Activated CD4-positive, alpha-beta memory T cell treated with anti-CD3 and anti-CD28 coated beads for 36 hours (primary cell): ENCODE measurements at regions not wholly inside any gene's neighbourhood (a gene's known extent, or its start where the extent isn't known, plus 50 kb on each side); places are given as distances from the start of the nearest gene placed in this dataset.

Source experiments
- CTCF ChIA-PET: fragments of 350-600 bp; sonication (Branson Sonifier 250); formaldehyde crosslinking; loops from one replicate; lab custom pipeline; 2021; ENCODE audit warnings: antibody characterized with exemption, inconsistent platforms; lab: Charles Lee
- POLR2A ChIA-PET: fragments of 350-600 bp; sonication (Branson Sonifier 250); formaldehyde crosslinking; loops from one replicate; lab custom pipeline; 2021; ENCODE audit warnings: antibody characterized with exemption; lab: Charles Lee
- DNase-seq: peaks from one replicate; pipeline ENCODE4 v3.0.0-alpha.2; 2020
- H3K27ac Mint-ChIP-seq: one replicate; pipeline ENCODE4 v1.8.0; 2021; ENCODE audit warnings: mixed read lengths
- H3K27me3 Mint-ChIP-seq: one replicate; pipeline ENCODE4 v1.8.0; 2021; ENCODE audit warnings: mixed read lengths
- H3K36me3 Mint-ChIP-seq: one replicate; pipeline ENCODE4 v1.8.0; 2021; ENCODE audit warnings: mixed read lengths
- H3K4me1 Mint-ChIP-seq: one replicate; pipeline ENCODE4 v1.8.0; 2021; ENCODE audit warnings: low read depth, mixed read lengths
- H3K4me3 Mint-ChIP-seq: one replicate; pipeline ENCODE4 v1.8.0; 2021; ENCODE audit warnings: mild to moderate bottlenecking, mixed read lengths
- H3K9me3 Mint-ChIP-seq: one replicate; pipeline ENCODE4 v1.8.0; 2021; ENCODE audit warnings: mixed read lengths
- intact Hi-C: fragments of 100-400 bp; cut with micrococcal nuclease; formaldehyde crosslinking; loops from one replicate; pipeline ENCODE4 v1.15.1; 2023

DNA sequence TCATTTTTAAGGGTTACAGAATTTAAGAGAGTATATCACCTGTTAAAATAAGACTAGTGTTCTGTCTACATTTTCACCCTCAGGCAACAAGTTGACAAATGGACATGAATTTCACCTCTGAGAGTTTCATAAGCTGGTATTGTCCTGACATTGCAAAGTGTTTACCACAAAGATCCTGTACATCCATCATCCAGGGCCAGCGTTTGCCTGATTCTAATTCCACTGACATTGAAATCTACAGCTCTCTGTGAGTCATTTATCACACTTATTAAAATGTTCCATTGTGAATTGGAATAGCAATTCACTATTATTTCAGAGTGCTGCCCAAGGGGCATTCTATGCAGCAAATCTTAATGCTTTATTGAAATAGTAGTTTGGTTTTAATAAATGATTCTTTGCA lies 1499.4 kb upstream of the PCDH7 start:
- ChIA-PET CTCF (no interaction called here), POLR2A (no interaction called here)
- Mint-ChIP-seq H3K27me3 (no peaks in the 10 kb centered on the region), H3K4me3 (no peak overlapping the region), H3K4me1 (no peaks in the 10 kb centered on the region), H3K36me3 (no peaks in the 10 kb centered on the region), H3K27ac (no peak overlapping the region), H3K9me3 (no peaks in the 10 kb centered on the region)
- intact Hi-C loops = no loop called here
- no peak for DNase-seq

DNA sequence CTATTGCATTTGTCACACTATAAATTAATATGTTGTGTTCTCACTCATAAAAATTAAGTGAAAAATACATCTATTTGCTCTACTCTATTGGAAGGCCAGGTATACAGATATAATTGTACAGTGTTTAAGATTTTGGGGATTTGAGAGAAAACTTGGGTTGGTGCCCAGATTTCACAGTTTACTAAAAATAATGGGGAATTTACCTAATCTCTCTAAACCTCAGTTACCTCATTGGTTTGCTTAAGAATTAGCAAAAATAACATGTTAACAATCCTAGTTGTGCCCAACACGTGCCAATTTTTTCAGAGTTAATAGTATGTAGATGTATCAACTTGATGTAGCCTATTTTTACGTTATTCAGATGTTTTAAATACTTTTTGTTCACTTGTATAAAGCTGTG lies 1495.3 kb upstream of the PCDH7 start:
- POLR2A ChIA-PET = no interaction called here

GRCh38 chr4:29240641-29241040 lies 1479.5 kb upstream of the PCDH7 start:
- intact Hi-C loops = no loop called here
- Mint-ChIP-seq H3K9me3 (peaks cover 17% of the 10 kb centered on the region), H3K27me3 (no peaks in the 10 kb centered on the region), H3K36me3 (no peaks in the 10 kb centered on the region), H3K27ac (no peak overlapping the region), H3K4me1 (no peaks in the 10 kb centered on the region), H3K4me3 (no peak overlapping the region)
- ChIA-PET CTCF (no interaction called here), POLR2A (no interaction called here)
- no peak for DNase-seq

More for the DNA sequence above, 1495.3 kb upstream of the PCDH7 start:
- Mint-ChIP-seq H3K9me3 (peaks cover 3% of the 10 kb centered on the region), H3K36me3 (no peaks in the 10 kb centered on the region), H3K27me3 (no peaks in the 10 kb centered on the region), H3K27ac (no peak overlapping the region), H3K4me1 (no peaks in the 10 kb centered on the region), H3K4me3 (no peak overlapping the region)
- intact Hi-C loops = no loop called here
- CTCF ChIA-PET = no interaction called here
- no peak for DNase-seq

DNA sequence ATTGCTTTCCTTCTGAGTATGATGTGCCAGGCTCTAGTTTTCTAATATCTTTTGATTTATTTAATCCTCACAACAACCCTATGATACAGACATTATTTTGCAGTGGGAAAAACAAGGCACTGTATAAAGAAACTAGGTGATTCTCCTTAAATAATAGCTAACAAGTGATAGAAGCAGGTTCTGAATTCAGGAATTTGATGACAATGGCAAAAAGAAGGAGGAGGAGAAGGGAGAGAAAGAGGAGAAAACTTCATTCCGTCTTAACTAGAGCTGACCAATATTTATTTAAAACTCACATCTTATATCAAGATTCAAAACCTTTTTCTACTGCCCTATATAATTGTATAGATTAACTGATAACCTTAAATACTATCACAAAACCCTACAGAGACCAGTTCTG lies 1477.1 kb upstream of the PCDH7 start:
- intact Hi-C loops = no loop called here
- DNase-seq = no peak
- Mint-ChIP-seq H3K27me3 (no peaks in the 10 kb centered on the region), H3K4me3 (no peak overlapping the region), H3K9me3 (peaks cover 14% of the 10 kb centered on the region), H3K27ac (no peak overlapping the region), H3K36me3 (no peaks in the 10 kb centered on the region), H3K4me1 (no peaks in the 10 kb centered on the region)
- ChIA-PET CTCF (no interaction called here), POLR2A (no interaction called here)

DNA sequence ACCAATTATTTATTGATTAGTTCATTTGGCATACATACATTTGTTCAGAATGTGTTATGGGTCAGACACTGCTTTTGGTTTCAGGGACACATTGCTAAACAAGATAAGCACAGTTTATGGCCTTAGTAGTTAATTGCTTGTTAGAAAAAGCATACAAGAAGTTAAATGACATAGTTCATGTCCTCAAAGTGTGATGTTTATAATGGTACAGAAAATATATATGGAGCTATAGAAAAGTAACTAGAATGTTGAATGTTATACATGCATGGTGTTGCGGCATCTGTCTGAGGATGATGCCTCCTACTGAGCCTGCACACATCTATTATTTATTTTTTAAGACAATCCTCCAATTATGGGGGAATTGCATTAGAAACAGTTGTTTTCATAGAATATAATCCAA lies 1476.3 kb upstream of the PCDH7 start:
- CTCF ChIA-PET = no interaction called here
- intact Hi-C loops = no loop called here
- Mint-ChIP-seq H3K27ac (no peak overlapping the region), H3K9me3 (peaks cover 13% of the 10 kb centered on the region), H3K36me3 (no peaks in the 10 kb centered on the region), H3K4me1 (no peaks in the 10 kb centered on the region), H3K4me3 (no peak overlapping the region), H3K27me3 (no peaks in the 10 kb centered on the region)
- POLR2A ChIA-PET = no interaction called here
- DNase-seq = no peak

GRCh38 chr4:29259556-29259955 lies 1460.6 kb upstream of the PCDH7 start:
- H3K36me3 Mint-ChIP-seq = no peaks in the 10 kb centered on the region
- intact Hi-C loops = no loop called here
- POLR2A ChIA-PET = no interaction called here
- CTCF ChIA-PET = no interaction called here
- peaks cover 13% of the 10 kb centered on the region for H3K9me3 Mint-ChIP-seq
- no peak overlapping the region for H3K4me3 Mint-ChIP-seq
- no peak overlapping the region for H3K27ac Mint-ChIP-seq
- H3K4me1 Mint-ChIP-seq = no peaks in the 10 kb centered on the region
- DNase-seq = no peak
- no peaks in the 10 kb centered on the region for H3K27me3 Mint-ChIP-seq

DNA sequence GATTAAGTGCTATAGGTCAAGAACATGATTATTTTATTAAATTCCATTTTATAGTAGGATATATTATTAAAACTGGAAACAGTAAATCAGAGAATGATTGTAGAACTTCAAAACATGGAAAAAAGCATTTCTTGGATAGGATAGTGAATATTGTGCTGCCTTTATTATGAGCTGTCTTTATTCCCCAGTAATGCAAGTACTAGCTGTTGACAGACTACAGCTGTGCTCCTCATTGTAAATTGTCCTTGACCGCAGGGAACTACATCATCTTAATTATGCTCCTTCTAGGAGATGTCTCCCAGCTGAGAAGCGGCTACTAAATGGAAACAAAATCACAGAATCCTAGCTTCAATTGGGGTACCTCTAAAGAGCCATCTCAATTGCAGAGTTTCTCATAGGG lies 1457.2 kb upstream of the PCDH7 start:
- POLR2A ChIA-PET = no interaction called here
- no peak for DNase-seq
- Mint-ChIP-seq H3K4me1 (no peaks in the 10 kb centered on the region), H3K36me3 (no peaks in the 10 kb centered on the region), H3K9me3 (peaks cover 11% of the 10 kb centered on the region), H3K27me3 (no peaks in the 10 kb centered on the region), H3K4me3 (no peak overlapping the region), H3K27ac (no peak overlapping the region)
- CTCF ChIA-PET = no interaction called here
- intact Hi-C loops = no loop called here

DNA sequence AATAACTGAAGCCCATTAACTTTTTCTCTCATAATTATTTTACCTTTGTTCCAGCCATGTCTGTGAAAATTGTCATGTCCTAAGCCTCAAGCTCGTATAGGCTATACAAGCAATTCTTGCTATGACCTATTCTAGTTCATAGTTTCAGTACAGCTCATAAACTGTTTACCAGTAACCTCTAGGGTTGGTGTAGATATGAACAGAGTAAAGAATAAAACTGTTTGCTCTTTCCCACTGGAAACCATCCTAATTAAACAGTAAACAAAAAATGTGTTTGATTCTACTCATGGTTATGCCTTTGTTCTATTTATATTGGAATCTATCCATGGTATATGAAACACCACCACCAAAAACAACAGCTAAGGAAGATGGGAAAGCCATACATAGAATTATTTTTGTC lies 1444.0 kb upstream of the PCDH7 start:
- Mint-ChIP-seq H3K36me3 (no peaks in the 10 kb centered on the region), H3K27ac (no peak overlapping the region), H3K9me3 (peaks cover 25% of the 10 kb centered on the region), H3K27me3 (no peaks in the 10 kb centered on the region), H3K4me1 (no peaks in the 10 kb centered on the region), H3K4me3 (no peak overlapping the region)
- CTCF ChIA-PET = no interaction called here
- POLR2A ChIA-PET = no interaction called here
- DNase-seq = no peak
- intact Hi-C loops = no loop called here

DNA sequence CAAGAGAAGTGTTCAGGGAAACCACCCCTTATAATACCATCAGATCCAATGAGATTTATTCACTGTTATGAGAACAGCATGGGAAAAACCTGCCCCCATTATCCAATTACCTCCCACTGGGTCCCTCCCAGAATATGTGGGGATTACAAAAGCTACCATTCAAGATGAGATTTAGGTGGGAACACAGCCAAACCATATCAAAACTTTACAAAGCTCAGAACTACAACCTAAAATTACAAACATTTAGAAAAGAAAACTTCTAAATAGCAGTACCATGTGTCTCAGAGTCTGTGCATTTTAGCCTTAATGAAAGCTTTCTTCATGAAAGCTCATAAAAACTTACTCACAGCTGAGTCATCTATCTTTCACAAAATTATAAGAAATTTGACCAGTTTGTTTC lies 1442.8 kb upstream of the PCDH7 start:
- H3K4me3 Mint-ChIP-seq = no peak overlapping the region
- no peaks in the 10 kb centered on the region for H3K36me3 Mint-ChIP-seq
- ChIA-PET CTCF (no interaction called here), POLR2A (no interaction called here)
- DNase-seq = no peak
- H3K27ac Mint-ChIP-seq = no peak overlapping the region
- no peaks in the 10 kb centered on the region for H3K4me1 Mint-ChIP-seq
- intact Hi-C loops = no loop called here
- peaks cover 22% of the 10 kb centered on the region for H3K9me3 Mint-ChIP-seq
- H3K27me3 Mint-ChIP-seq = no peaks in the 10 kb centered on the region

DNA sequence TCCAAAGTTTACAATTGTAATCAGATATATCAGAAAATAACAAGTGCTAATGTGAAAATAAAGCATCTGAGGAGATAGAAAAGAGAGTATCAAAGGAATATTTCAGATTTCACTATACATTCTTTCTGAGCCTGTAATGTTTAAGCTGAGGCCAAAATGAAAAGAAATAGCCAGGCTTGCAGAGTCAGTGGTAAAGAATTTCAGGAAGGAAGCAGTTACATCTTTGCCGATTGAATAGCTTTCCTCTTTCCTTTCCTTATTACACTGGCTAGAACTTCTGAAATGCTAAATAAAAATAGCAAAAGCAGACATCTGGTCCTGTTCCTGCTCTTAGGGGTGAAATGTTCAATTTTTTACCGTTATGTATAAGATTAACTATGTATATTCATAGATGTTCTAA lies 1441.6 kb upstream of the PCDH7 start:
- Mint-ChIP-seq H3K9me3 (peaks cover 19% of the 10 kb centered on the region), H3K36me3 (no peaks in the 10 kb centered on the region), H3K4me3 (no peak overlapping the region), H3K4me1 (no peaks in the 10 kb centered on the region), H3K27ac (no peak overlapping the region), H3K27me3 (no peaks in the 10 kb centered on the region)
- ChIA-PET POLR2A (no interaction called here), CTCF (no interaction called here)
- DNase-seq = no peak
- intact Hi-C loops = no loop called here

- POLR2A ChIA-PET = no interaction called here
- no peaks in the 10 kb centered on the region for H3K4me1 Mint-ChIP-seq
- H3K27me3 Mint-ChIP-seq = no peaks in the 10 kb centered on the region
- intact Hi-C loops = no loop called here
- H3K27ac Mint-ChIP-seq = no peak overlapping the region
- CTCF ChIA-PET = no interaction called here
- no peaks in the 10 kb centered on the region for H3K36me3 Mint-ChIP-seq
- no peak overlapping the region for H3K4me3 Mint-ChIP-seq
- H3K9me3 Mint-ChIP-seq = peaks cover 19% of the 10 kb centered on the region
- DNase-seq = no peak
These were observed 1431.1 kb upstream of the PCDH7 start for GRCh38 chr4:29289118-29289517.

DNA sequence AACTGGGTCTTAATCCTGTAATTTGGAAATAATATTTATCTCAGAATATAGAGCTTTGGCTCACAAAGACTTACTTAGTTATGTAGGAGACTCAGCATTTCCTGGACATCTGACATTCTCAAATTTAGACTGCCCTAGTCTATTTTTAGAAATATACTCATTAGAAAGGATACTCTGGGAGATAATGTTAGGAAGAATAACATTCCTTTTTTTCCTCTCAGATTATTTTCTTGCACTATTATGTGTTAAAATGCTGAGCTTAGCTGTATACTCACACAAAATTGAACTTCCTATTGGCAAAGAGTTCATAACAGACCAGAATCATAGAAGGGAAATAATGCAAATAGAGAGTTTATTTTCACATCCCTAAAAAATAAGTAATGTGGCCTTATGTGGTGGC lies 1424.9 kb upstream of the PCDH7 start:
- Mint-ChIP-seq H3K36me3 (no peaks in the 10 kb centered on the region), H3K27ac (no peak overlapping the region), H3K9me3 (peaks cover 20% of the 10 kb centered on the region), H3K4me3 (no peak overlapping the region), H3K4me1 (no peaks in the 10 kb centered on the region), H3K27me3 (no peaks in the 10 kb centered on the region)
- CTCF ChIA-PET = no interaction called here
- intact Hi-C loops = no loop called here
- POLR2A ChIA-PET = no interaction called here
- no peak for DNase-seq

DNA sequence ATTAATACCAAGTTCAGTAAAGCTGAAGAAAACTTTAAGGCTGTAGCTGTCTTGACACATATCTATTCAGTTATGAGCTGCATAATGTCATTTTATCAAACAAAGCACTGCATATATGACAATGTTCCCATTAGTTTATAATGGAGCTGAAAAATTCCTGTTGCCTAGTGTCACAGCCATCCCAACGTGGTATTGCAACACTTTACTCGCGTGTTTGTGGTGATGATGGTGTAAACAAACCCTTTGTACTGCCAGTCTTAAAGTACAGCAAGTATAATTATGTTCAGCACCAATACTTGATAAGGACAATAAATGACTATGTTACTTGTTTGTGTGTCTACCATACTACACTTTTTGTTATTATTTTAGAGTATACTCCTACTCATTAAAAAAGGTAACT lies 1415.6 kb upstream of the PCDH7 start:
- intact Hi-C loops = no loop called here

DNA sequence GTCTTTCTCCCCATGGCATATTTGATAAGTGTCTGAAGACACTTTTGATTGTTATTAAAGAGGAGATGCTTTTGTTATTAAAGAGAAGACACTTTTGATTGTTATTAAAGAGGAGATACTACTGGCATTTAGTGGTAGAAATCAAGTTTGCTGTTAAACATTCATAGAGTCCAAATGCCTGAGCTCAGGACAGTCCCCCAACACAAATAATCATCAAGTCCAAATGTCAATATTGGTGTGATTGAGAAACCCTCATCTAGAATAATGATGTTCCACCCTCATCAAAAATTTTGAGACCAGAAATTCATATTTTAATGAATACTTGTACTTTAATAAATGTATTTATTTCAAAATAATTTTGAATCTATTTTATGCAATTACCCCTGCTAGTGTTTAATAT lies 1412.9 kb upstream of the PCDH7 start:
- no peaks in the 10 kb centered on the region for H3K27me3 Mint-ChIP-seq
- no peak overlapping the region for H3K27ac Mint-ChIP-seq
- intact Hi-C loops = no loop called here
- ChIA-PET CTCF (no interaction called here), POLR2A (no interaction called here)
- peaks cover under 1% of the 10 kb centered on the region for H3K9me3 Mint-ChIP-seq
- no peaks in the 10 kb centered on the region for H3K4me1 Mint-ChIP-seq
- H3K36me3 Mint-ChIP-seq = no peaks in the 10 kb centered on the region
- no peak for DNase-seq
- H3K4me3 Mint-ChIP-seq = no peak overlapping the region

More for the DNA sequence above, 1415.6 kb upstream of the PCDH7 start:
- CTCF ChIA-PET = no interaction called here
- no peaks in the 10 kb centered on the region for H3K27me3 Mint-ChIP-seq
- H3K36me3 Mint-ChIP-seq = no peaks in the 10 kb centered on the region
- DNase-seq = no peak
- H3K9me3 Mint-ChIP-seq = peaks cover 5% of the 10 kb centered on the region
- H3K4me3 Mint-ChIP-seq = no peak overlapping the region
- H3K4me1 Mint-ChIP-seq = no peaks in the 10 kb centered on the region
- no peak overlapping the region for H3K27ac Mint-ChIP-seq
- POLR2A ChIA-PET = no interaction called here
